CD14-positive monocyte (primary cell): ENCODE measurements at regions not wholly inside any gene's neighbourhood (a gene's known extent, or its start where the extent isn't known, plus 50 kb on each side); places are given as distances from the start of the nearest gene placed in this dataset.

ENCODE experiments used
- DNase-seq, 3 donors: peaks; one replicate each; pipeline ENCODE4 v3.0.0-alpha.2; 2011 to 2022
- H2AFZ ChIP-seq: 2 replicates; pipeline ENCODE4 v1.6.0; 2012; ENCODE audit warnings: mild to moderate bottlenecking, low read depth, low read length, inconsistent platforms; ENCODE audit not compliant: insufficient read depth, poor library complexity, severe bottlenecking
- H3K27ac ChIP-seq, 2 donors: 1 replicate in 1 of 2; 2 replicates in 1 of 2; pipeline ENCODE4 v1.5.1; 2012 to 2013; ENCODE audit warnings: low read length in 2 of 2, control low read depth in 1 of 2, inconsistent platforms in 1 of 2, low read depth in 1 of 2, mild to moderate bottlenecking in 1 of 2
- H3K27me3 ChIP-seq, 2 donors: one replicate each; pipeline versions ENCODE4 v1.6.0 to v1.6.1; 2011 to 2013; ENCODE audit warnings: low read length in 2 of 2; ENCODE audit not compliant: control insufficient read depth in 2 of 2, insufficient read depth in 2 of 2
- H3K36me3 ChIP-seq, 2 donors: replicated peaks in 1 of 2; 1 replicate in 1 of 2; 2 replicates in 1 of 2; pipeline versions ENCODE4 v1.5.1 to v1.6.1; 2012 to 2013; ENCODE audit warnings: low read length in 2 of 2, control low read depth in 1 of 2, inconsistent platforms in 1 of 2, mild to moderate bottlenecking in 1 of 2; ENCODE audit not compliant: insufficient read depth in 2 of 2, control insufficient read depth in 1 of 2
- H3K4me1 ChIP-seq, 2 donors: 1 replicate in 1 of 2; 2 replicates in 1 of 2; pipeline versions ENCODE4 v1.5.1 to v1.6.1; 2012 to 2013; ENCODE audit warnings: low read length in 2 of 2, control low read depth in 1 of 2, inconsistent platforms in 1 of 2, mild to moderate bottlenecking in 1 of 2, moderate library complexity in 1 of 2; ENCODE audit not compliant: insufficient read depth in 2 of 2, control insufficient read depth in 1 of 2
- H3K4me2 ChIP-seq: replicated peaks from 2 replicates; pipeline ENCODE3; 2012; ENCODE audit warnings: low read length, moderate library complexity, mild to moderate bottlenecking; ENCODE audit not compliant: poor library complexity, severe bottlenecking; ENCODE audit errors: extremely low read depth
- H3K4me3 ChIP-seq, 3 experiments: fragments of 200-600 bp in 1 of 3; sonication (generic) in 1 of 3; replicated peaks in 1 of 3; 1 replicate in 2 of 3; 2 replicates in 1 of 3; pipeline ENCODE4 v1.5.1; 2011 to 2013; ENCODE audit warnings: low read length in 3 of 3, mild to moderate bottlenecking in 3 of 3, control low read depth in 2 of 3, low read depth in 2 of 3, inconsistent platforms in 1 of 3, moderate library complexity in 1 of 3
- H3K79me2 ChIP-seq: 2 replicates; pipeline ENCODE4 v1.6.0; 2012; ENCODE audit warnings: mild to moderate bottlenecking, control low read depth, inconsistent platforms, low read length, moderate library complexity; ENCODE audit not compliant: insufficient read depth
- H3K9ac ChIP-seq: 2 replicates; pipeline ENCODE4 v1.6.0; 2017; ENCODE audit warnings: low read length, mild to moderate bottlenecking; ENCODE audit not compliant: insufficient read depth, poor library complexity, severe bottlenecking
- H3K9me3 ChIP-seq, 2 donors: replicated peaks in 1 of 2; 1 replicate in 1 of 2; 2 replicates in 1 of 2; pipeline versions ENCODE4 v1.5.1 to v1.6.1; 2012 to 2013; ENCODE audit warnings: low read length in 2 of 2, control low read depth in 1 of 2; ENCODE audit not compliant: control insufficient read depth in 1 of 2, insufficient read depth in 1 of 2
- H4K20me1 ChIP-seq: 2 replicates; pipeline ENCODE4 v1.6.0; 2012; ENCODE audit warnings: mild to moderate bottlenecking, low read length, control low read depth, moderate library complexity; ENCODE audit not compliant: insufficient read depth
- H3K27ac Mint-ChIP-seq, 7 donors: one replicate each; pipeline ENCODE4 v1.8.0; 2020; ENCODE audit warnings: mild to moderate bottlenecking in 7 of 7, mixed read lengths in 7 of 7, moderate library complexity in 6 of 7, inconsistent platforms in 2 of 7
- H3K27me3 Mint-ChIP-seq, 3 donors: one replicate each; pipeline ENCODE4 v1.8.0; 2021 to 2022; ENCODE audit warnings: low read depth in 3 of 3, mild to moderate bottlenecking in 3 of 3, mixed read lengths in 3 of 3, moderate library complexity in 3 of 3, inconsistent platforms in 1 of 3
- H3K36me3 Mint-ChIP-seq, 2 donors: one replicate each; pipeline ENCODE4 v1.8.0; 2020; ENCODE audit warnings: mixed read lengths in 2 of 2, inconsistent platforms in 1 of 2, mild to moderate bottlenecking in 1 of 2
- H3K4me1 Mint-ChIP-seq: one replicate; pipeline ENCODE4 v1.8.0; 2020; ENCODE audit warnings: mild to moderate bottlenecking, mixed read lengths
- H3K4me3 Mint-ChIP-seq, 2 donors: one replicate each; pipeline ENCODE4 v1.8.0; 2020; ENCODE audit warnings: mild to moderate bottlenecking in 2 of 2, mixed read lengths in 2 of 2, moderate library complexity in 1 of 2
- H3K9me3 Mint-ChIP-seq, 7 donors: one replicate each; pipeline ENCODE4 v1.8.0; 2020 to 2022; ENCODE audit warnings: mixed read lengths in 7 of 7, mild to moderate bottlenecking in 6 of 7, moderate library complexity in 6 of 7, inconsistent platforms in 2 of 7
- CTCF ChIP-seq: fragments of 200-600 bp; IDR thresholded peaks from one replicate; pipeline ENCODE4 v1.8.0; 2022; ENCODE audit warnings: antibody characterized with exemption, mild to moderate bottlenecking
- WGBS: methylation state at CpG from one replicate; pipeline ENCODE4 v1.1.5; 2013; ENCODE audit warnings: missing lambda C conversion rate; ENCODE audit not compliant: insufficient coverage; 5-methylcytosine and 5-hydroxymethylcytosine counted together
- intact Hi-C, 2 donors: fragments of 100-400 bp; cut with micrococcal nuclease; formaldehyde crosslinking; loops; one replicate each; pipeline versions ENCODE4 v1.15.0 to v1.15.1; 2023

DNA sequence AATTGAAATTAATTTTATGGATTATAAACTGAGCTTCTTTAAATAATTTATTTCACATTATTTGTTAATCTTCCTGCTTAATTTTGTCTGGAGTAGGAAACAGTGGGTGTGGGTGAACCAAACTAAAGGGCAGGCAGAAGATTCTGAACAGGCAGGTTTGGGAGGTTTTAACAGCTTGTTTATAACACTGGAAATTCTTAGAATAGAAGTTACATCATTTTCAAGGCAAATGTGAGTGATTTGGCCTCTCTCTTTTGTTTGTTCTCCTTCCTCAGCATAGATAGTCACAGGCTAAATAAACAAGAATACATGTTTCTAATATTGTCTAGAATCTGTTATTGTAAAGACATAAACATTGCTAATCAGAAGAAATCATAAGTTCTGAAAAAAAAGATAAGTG, 970.9 kb upstream of the NUDT12 start:
- Histone ChIP-seq H3K27me3 (no peaks in the 10 kb centered on the region), H3K4me3 (no peak overlapping the region), H3K9me3 (no peaks in the 10 kb centered on the region), H2AFZ (no peak overlapping the region), H4K20me1 (no peaks in the 10 kb centered on the region), H3K36me3 (no peaks in the 10 kb centered on the region), H3K4me2 (no peak overlapping the region), H3K9ac (no peak overlapping the region), H3K27ac (no peak overlapping the region), H3K4me1 (no peaks in the 10 kb centered on the region), H3K79me2 (no peaks in the 10 kb centered on the region)
- H3K27ac Mint-ChIP-seq = no peak overlapping the region
- no peaks in the 10 kb centered on the region for H3K27me3 Mint-ChIP-seq
- no peaks in the 10 kb centered on the region for H3K4me1 Mint-ChIP-seq
- peaks cover 0 to 5% (median 2%) of the 10 kb centered on the region in 7 donors for H3K9me3 Mint-ChIP-seq
- no peak for TF ChIP-seq CTCF
- H3K4me3 Mint-ChIP-seq = no peak overlapping the region
- no peaks in the 10 kb centered on the region for H3K36me3 Mint-ChIP-seq
- intact Hi-C loops = no loop called here
- DNase-seq = no peak

GRCh38 chr5:104526866-104527265, 964.3 kb upstream of the NUDT12 start:
- no peak for DNase-seq
- H4K20me1 ChIP-seq = no peaks in the 10 kb centered on the region
- H2AFZ ChIP-seq = no peak overlapping the region
- intact Hi-C loops = no loop called here
- no peak overlapping the region for H3K9ac ChIP-seq
- H3K27ac ChIP-seq = no peak overlapping the region
- H3K36me3 Mint-ChIP-seq = no peaks in the 10 kb centered on the region
- H3K79me2 ChIP-seq = no peaks in the 10 kb centered on the region
- peaks cover 0 to 4% of the 10 kb centered on the region in 2 donors for H3K9me3 ChIP-seq
- no peak for TF ChIP-seq CTCF
- no peaks in the 10 kb centered on the region for H3K4me1 ChIP-seq
- no peaks in the 10 kb centered on the region for H3K27me3 ChIP-seq
- H3K27me3 Mint-ChIP-seq = no peaks in the 10 kb centered on the region
- H3K4me2 ChIP-seq = no peak overlapping the region
- peaks cover 0 to 3% (median 0%) of the 10 kb centered on the region in 7 donors for H3K9me3 Mint-ChIP-seq
- no peaks in the 10 kb centered on the region for H3K4me1 Mint-ChIP-seq
- no CpG with 5 or more reads among the region's 1 CpG for WGBS
- H3K36me3 ChIP-seq = no peaks in the 10 kb centered on the region
- H3K4me3 ChIP-seq = no peak overlapping the region
- no peak overlapping the region for H3K27ac Mint-ChIP-seq
- no peak overlapping the region for H3K4me3 Mint-ChIP-seq
